DMS 273 treated with DMSO at 0.1 percent for 48 hours (cell line): ENCODE measurements at regions not wholly inside any gene's neighbourhood (a gene's known extent, or its start where the extent isn't known, plus 50 kb on each side); places are given as distances from the start of the nearest gene placed in this dataset.
"Not testable (repeated sequence)": the region's sequence is repeated elsewhere in the genome, so short reads cannot be mapped to it uniquely, and the experiment has no call there.

ENCODE experiments used
- DNase-seq: peaks from one replicate; lab custom pipeline; 2025; lab: John Stamatoyannopoulos, UW

DNA sequence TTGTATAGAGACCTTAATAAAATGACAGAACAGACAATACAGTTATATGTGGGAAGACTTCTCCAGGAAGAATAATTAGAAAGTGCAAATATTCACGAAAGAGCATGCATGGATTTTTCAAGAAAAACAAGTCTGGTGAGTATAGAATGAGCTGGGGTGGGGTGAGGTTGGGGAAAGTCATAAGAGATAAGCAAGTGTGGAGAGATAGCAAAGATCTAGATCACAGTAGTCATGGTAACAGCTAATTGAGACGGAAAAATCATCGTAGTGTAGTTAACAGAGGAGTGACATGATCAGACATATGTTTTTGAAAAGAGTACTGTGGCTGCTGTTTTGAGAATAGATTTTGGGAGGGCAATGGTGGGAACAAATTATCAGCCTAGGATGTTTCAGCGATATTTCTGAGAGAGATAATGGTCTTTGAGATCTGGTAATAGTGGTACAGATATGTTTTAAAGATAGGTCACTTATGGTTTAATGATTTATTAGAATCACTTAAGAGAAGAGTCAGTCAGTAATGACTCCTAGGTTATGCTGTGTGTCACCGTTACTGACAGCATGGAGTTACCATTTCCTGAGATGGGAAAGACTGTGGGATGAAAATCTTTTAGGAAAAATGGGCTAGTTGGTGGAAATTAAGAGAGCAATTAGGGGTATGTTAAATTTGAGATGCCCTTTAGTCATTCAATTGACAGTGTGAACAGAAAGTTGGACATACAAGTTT, 248.5 kb upstream of the SLC8A1 start:
- no peak for DNase-seq

- not testable (repeated sequence) for DNase-seq
These were observed 260.5 kb upstream of the SLC8A1 start for GRCh38 chr2:40712197-40712894.

GRCh38 chr2:40716879-40717278, 265.0 kb upstream of the SLC8A1 start:
- DNase-seq: no peak

GRCh38 chr2:40719414-40719813, 267.5 kb upstream of the SLC8A1 start:
- no peak for DNase-seq

DNA sequence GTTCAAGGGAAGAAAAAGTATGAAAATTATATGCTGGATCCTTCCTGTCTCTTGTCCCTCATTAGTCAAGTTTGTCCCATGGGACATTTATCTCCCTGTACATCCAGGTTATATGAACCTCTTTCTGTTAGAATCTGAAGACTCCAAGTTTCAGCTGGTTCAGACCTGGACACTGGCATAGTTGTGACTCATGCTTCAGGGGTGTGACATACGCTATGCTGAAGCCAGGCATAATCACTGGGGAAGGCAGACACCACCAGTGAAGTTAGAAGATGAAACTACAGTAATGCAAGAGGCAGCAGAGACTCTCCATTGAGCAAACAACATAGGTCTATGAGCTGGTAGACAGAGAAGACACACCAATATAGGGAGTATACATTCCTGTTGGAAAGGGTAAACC, 269.7 kb upstream of the SLC8A1 start:
- no peak for DNase-seq

DNA sequence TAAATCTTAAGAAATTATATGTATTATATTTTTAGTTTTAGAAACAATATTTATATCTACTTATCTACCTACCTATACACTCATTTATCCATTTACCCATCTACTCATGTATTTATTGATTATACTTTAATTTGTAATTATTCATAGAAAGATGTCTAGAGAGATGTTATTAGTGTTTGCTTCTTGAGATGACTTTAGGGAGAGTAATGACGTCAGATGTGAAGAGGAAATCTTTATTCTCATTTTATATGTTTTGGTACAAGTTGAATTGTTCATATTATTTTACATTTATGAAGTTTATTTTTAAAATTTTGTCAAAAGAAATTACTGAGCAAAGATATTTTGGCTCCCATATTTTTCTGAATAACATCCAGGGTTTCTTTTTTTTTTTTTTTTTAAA, 271.3 kb upstream of the SLC8A1 start:
- DNase-seq: no peak

GRCh38 chr2:40725040-40725439, 273.1 kb upstream of the SLC8A1 start:
- DNase-seq: no peak

- DNase-seq: no peak
These were observed 274.1 kb upstream of the SLC8A1 start for GRCh38 chr2:40725950-40726349.

DNA sequence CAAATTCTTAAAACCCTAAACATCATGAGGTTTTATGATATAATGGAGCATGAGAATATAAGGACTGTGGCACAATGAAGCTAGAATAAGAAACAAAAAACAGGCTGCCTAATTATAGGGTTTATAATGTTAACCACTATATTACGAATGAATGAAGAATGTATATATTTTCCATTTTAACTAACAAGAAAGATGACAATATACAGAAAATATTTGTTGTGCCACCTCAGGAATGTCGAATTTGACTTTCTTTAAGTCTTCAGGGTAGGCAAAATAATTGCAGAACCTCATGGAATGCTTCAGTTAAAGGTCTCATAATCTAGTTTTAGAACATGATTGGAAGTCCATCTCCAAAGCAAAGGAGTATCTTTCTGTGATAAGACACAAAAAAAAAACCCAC, 282.9 kb upstream of the SLC8A1 start:
- no peak for DNase-seq

- DNase-seq: no peak
These were observed 285.3 kb upstream of the SLC8A1 start for GRCh38 chr2:40737180-40737579.

DNA sequence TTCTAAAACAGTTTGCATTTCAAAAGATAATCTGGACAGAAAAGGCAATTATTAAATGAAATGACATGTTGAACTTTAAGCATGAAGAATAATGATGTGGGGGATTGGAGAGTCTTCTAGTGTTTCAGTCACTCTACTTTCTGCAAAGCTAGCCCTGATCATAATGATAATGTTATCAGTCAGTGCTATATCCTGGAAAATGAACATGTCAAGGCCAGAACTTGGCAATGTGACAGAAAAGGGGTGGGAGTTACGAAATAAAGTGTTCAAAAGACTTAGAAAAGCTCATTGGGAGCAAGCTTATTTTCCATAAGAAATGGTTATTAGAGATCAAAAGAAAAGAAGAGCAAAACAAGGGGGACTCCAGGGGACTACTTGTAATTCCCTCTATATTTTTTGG, 288.5 kb upstream of the SLC8A1 start:
- DNase-seq: no peak

DNA sequence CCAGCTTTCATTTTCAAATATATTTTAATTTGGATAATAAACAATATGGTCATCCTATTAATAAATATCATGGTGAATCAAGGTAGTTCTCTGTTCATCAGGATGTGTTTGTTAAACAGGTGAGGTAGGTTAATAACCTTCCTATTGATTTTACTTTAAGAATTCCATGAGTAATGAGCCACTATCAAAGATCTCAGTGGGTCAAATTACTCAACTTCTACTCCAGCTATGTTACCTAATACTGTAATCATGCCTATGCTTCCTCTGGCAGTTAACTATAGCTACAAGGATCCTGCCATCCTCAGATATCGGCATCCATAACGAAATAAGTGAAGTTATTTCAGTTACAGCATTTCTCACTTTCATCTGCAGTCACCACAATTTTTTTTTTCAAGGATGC, 289.6 kb upstream of the SLC8A1 start:
- DNase-seq: no peak

DNA sequence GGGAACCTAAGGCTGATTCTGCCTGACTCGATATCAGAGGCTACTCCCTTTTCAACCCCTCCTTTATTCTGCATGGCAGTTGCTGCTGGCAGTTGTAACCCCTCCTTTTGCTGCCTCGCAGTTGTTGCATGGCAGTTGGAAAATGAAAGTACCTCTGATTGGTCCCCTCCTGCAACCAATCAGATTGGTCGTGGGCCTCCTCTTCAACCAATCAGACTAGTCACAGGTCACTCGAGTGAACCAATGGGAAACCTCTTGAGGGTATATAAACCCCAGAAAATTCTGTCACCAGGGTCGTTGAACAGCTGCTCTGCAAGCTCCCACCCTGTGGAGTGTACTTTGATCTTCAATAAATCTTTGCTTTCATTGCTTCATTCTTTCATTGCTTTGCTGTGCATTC, 294.3 kb upstream of the SLC8A1 start:
- DNase-seq: no peak

DNA sequence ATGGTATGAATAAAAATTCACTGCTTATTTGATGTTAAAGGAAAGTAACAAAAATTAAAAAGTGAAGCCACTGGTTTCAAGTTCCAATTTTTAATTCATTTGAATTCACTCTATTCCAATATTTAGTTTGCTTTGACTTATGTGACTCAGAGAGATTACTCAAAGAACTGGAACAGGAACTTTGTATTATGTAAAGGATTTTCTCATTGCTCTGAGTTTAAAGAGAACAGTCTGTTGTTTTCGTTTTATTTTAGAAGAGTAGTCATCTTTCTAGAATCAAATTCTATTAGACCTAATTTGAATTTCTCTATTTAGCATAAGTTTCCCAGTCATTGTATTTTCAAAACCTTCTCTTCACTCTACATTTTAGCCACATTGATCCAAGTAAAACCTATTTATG, 300.1 kb upstream of the SLC8A1 start:
- DNase-seq: no peak

DNA sequence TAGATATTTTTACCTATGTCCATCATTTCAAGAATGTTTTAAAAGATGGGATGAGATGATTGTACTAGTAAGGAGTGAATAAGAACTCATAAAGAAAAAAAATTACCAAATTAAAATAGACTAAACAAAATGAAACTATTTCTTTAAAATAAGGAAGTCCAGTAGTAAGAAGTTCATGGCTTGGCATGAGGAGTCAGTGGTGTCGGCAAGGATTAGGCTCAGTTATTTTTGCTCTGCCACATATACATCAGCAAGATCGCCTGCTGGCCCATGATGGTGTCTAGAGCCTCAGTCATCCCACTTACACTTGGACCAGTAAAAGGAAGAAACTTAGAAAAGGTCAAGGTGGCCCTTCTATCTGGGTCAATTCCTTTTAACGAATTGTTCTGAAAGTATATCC, 300.9 kb upstream of the SLC8A1 start:
- no peak for DNase-seq

DNA sequence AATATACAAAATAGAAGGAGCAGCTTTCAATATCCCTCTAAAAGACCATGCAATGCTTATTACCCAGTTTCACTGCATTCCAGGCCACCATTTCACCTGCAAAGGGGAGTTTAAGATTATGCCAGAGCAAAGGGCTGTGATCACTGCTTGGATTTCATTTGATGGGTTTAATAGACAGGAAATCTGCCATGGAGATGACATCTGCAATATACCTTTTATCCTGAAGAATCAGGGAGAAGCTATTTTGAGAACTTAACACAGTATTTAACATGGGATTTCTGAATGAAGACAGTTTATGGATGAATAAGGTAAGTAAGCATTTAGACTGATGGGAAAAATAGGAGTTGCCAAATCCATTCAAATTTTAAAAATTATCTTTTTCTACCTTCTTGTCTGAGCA, 303.0 kb upstream of the SLC8A1 start:
- DNase-seq: no peak

- DNase-seq: no peak
These were observed 306.7 kb upstream of the SLC8A1 start for GRCh38 chr2:40758401-40759155.

- no peak for DNase-seq
These were observed 308.3 kb upstream of the SLC8A1 start for GRCh38 chr2:40760071-40760666.

DNA sequence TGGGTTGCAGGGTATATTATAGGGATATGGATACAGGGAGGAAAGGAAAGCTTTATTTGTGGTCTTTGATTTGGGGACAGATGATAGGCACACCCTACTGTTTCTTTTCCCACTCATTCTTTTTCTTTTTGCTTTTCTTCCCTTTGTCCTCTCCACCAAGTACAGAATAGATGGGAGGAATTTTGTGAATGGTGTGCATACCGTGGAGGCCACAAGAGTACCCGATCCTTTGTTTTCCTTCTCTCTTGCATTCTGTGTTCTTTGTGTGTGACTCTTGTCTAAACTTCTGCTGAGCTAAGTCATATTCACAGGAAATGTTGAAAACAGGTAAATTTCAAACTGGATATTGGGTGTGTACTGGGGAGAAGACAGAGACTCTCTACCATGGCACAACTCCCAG, 321.4 kb upstream of the SLC8A1 start:
- no peak for DNase-seq

GRCh38 chr2:40783704-40784103, 331.8 kb upstream of the SLC8A1 start:
- DNase-seq: no peak

DNA sequence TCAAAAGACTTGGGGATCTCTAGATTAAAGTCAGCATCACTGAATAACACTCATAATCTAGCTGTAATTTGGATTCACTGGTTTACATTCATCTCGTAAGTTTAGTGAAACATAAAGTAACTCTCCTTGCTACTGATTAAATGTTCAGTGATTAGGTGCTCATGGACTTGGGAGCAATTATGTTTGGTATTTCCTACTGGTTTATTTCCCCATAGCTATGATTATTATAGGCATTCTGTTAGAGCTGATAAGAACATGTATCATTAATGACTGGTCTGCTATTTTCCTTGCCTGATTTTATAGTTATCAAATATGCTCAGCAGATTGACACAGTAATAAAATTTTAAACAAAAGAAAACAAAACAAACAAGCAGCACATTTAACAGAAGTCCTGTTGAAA, 334.7 kb upstream of the SLC8A1 start:
- DNase-seq: no peak

DNA sequence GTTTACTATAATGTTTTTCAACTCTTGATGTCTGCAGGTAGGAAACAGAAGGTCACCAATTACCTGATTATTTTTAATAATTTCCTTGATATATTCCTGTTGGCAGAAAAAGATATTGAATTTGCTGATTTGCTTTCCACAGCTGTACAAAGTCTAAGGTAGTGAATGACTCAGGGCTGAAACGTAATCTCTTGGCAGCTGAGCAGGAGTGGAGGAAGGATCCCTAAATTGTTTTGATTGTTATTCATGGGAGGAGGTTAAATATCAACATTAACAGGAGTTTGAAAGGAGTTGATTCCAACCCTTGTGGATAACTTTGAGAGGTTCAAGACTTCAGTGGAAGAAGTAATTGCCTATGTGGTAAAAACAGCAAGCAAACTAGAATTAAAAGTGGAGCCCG, 345.2 kb upstream of the SLC8A1 start:
- DNase-seq: no peak

DNA sequence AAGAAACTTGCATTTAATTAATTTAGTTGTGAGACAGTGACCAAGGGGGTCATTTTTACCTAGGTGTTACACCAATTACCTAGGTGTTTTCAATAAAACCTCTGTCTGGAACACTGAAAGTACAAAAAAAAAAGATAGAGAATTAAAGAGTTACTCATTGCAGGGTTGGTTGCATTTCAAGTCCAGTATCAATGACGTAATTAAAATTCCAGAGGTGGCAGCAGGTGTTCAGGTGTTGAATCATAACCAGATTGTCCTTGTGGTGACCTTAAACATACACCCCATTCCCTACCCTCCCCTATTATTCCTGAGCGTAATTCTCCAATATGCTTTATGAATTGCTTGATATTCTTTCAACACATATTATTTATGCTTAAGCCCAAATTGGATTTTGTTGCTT, 352.0 kb upstream of the SLC8A1 start:
- no peak for DNase-seq
